Activated CD8-positive, alpha-beta T cell treated with anti-CD3 and anti-CD28 coated beads for 36 hours (primary cell): ENCODE measurements at regions not wholly inside any gene's neighbourhood (a gene's known extent, or its start where the extent isn't known, plus 50 kb on each side); places are given as distances from the start of the nearest gene placed in this dataset.

ENCODE experiments used
- ATAC-seq: fragments of 200-7000 bp; cut with Tn5 transposase; one replicate; pipeline ENCODE4 v1.10.0; 2021; ENCODE audit warnings: mild to moderate bottlenecking, moderate library complexity
- CTCF ChIA-PET: fragments of 350-600 bp; sonication (Branson Sonifier 250); formaldehyde crosslinking; loops from one replicate; lab custom pipeline; 2021; ENCODE audit warnings: antibody characterized with exemption; lab: Charles Lee
- POLR2A ChIA-PET: fragments of 350-600 bp; sonication (Branson Sonifier 250); formaldehyde crosslinking; loops from one replicate; lab custom pipeline; 2021; ENCODE audit warnings: antibody characterized with exemption; lab: Charles Lee
- DNase-seq: peaks from one replicate; pipeline ENCODE4 v3.0.0-alpha.2; 2020
- H3K27ac Mint-ChIP-seq: one replicate; pipeline ENCODE4 v1.8.0; 2021; ENCODE audit warnings: mild to moderate bottlenecking, mixed read lengths
- H3K27me3 Mint-ChIP-seq: one replicate; pipeline ENCODE4 v1.8.0; 2021; ENCODE audit warnings: mixed read lengths
- H3K36me3 Mint-ChIP-seq: one replicate; pipeline ENCODE4 v1.8.0; 2021; ENCODE audit warnings: low read depth, mixed read lengths
- H3K4me1 Mint-ChIP-seq: one replicate; pipeline ENCODE4 v1.8.0; 2021; ENCODE audit warnings: low read depth, mixed read lengths
- H3K4me3 Mint-ChIP-seq: one replicate; pipeline ENCODE4 v1.8.0; 2021; ENCODE audit warnings: mild to moderate bottlenecking, moderate library complexity, mixed read lengths
- H3K9me3 Mint-ChIP-seq: one replicate; pipeline ENCODE4 v1.8.0; 2021; ENCODE audit warnings: mixed read lengths
- CTCF ChIP-seq: fragments of 200-600 bp; IDR thresholded peaks from one replicate; pipeline ENCODE4 v1.8.0; 2022; ENCODE audit warnings: antibody characterized with exemption, mild to moderate bottlenecking
- intact Hi-C: fragments of 100-400 bp; cut with micrococcal nuclease; formaldehyde crosslinking; loops from one replicate; pipeline ENCODE4 v1.10.0; 2022

DNA sequence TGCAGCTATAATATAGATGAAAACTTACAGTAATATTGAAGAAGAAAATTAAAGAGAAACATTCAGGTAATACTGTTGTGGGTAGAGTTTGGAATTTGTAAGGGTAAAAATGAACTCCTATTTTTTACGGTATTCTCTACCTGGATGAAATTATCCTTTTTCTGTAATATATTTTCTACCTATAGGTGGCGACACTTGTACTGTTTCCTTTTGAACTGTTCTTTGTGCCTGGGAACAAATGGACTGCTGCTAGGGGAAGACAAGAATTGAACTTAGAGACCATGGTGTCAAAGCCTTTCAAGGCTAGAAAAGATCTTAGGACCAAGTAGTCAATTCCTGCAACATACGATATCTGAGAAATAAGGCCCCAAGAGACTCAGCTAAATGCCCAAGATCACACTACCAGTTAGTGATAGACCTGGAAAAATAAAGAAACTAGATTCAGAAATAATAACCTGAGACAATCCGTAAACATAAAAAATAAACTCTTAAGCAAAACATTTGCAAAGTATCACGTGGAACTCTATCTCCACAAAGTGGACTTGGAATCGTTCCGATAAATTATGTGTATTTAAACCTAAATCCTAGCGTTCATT lies 383.8 kb downstream of the TFAP2A start:
- DNase-seq = no peak
- Mint-ChIP-seq H3K4me3 (no peak overlapping the region), H3K9me3 (no peaks in the 10 kb centered on the region), H3K4me1 (no peaks in the 10 kb centered on the region), H3K27ac (no peak overlapping the region), H3K27me3 (no peaks in the 10 kb centered on the region), H3K36me3 (no peaks in the 10 kb centered on the region)
- intact Hi-C loops = no loop called here
- CTCF ChIA-PET = interaction anchor here (1.2 to 1.4 kb wide), 3 partner anchors 15 to 26 kb away, joined by 3 read pairs; no protein-coding TSS in a partner anchor
- no peak for ATAC-seq
- TF ChIP-seq CTCF = peak; percentile 70
- POLR2A ChIA-PET = no interaction called here

- no peaks in the 10 kb centered on the region for H3K27me3 Mint-ChIP-seq
- H3K36me3 Mint-ChIP-seq = no peaks in the 10 kb centered on the region
- ATAC-seq (no peak), DNase-seq (no peak)
- no peak overlapping the region for H3K4me3 Mint-ChIP-seq
- H3K27ac Mint-ChIP-seq = no peak overlapping the region
- no peaks in the 10 kb centered on the region for H3K4me1 Mint-ChIP-seq
- intact Hi-C loops = no loop called here
- POLR2A ChIA-PET = no interaction called here
- no peaks in the 10 kb centered on the region for H3K9me3 Mint-ChIP-seq
- TF ChIP-seq CTCF = no peak
- CTCF ChIA-PET = no interaction called here
Observed at GRCh38 chr6:10028222-10028621, 386.7 kb downstream of the TFAP2A start.

DNA sequence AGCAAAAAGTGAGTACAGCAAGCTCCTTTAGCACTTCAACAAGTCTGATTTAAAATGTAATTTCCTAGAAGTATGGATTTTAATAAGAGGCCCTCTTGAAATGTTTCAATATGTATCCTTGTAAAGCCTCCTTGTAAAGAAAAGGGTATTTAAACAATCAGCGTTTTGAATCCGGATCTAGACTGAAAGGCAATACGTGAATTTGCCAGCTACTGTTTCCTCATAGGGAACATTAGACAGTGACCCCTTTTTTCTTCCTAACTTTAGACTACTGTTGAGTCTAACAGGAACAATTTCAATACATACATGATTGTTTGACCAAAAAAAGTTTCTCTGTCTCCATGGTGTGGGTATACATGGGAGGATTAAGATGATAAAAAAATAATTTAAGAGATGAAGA lies 395.0 kb downstream of the TFAP2A start:
- Mint-ChIP-seq H3K36me3 (no peaks in the 10 kb centered on the region), H3K4me3 (no peak overlapping the region), H3K4me1 (no peaks in the 10 kb centered on the region), H3K27me3 (no peaks in the 10 kb centered on the region), H3K27ac (no peak overlapping the region), H3K9me3 (peaks cover 2% of the 10 kb centered on the region)
- ATAC-seq (no peak), DNase-seq (no peak)
- no peak for TF ChIP-seq CTCF
- ChIA-PET CTCF (interaction anchor here (1.5 kb wide), 1 partner anchor 10 kb away, joined by 3 read pairs; no protein-coding TSS in a partner anchor), POLR2A (no interaction called here)
- intact Hi-C loops = no loop called here

DNA sequence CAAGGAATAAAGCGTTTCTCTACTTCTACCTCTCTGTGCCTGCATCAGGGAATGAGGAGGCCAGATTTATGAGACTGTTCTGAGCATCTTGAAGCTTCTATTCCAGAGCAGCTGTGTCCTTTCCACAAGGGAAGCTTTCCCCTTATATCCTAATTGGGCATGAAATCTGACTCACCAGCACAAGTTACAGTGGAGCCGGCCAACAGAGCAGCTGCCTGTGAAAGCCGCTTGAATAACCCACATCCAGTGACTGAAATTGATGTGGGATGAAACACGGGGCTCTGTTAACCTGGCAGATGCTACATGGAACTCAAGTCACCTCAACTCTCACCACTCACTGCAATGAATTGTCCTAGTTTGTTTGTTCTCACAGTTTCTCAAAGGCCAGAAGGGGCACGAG lies 400.3 kb downstream of the TFAP2A start:
- Mint-ChIP-seq H3K4me1 (no peaks in the 10 kb centered on the region), H3K27ac (no peak overlapping the region), H3K4me3 (no peak overlapping the region), H3K9me3 (peaks cover 5% of the 10 kb centered on the region), H3K36me3 (no peaks in the 10 kb centered on the region), H3K27me3 (no peaks in the 10 kb centered on the region)
- ChIA-PET CTCF (no interaction called here), POLR2A (no interaction called here)
- ATAC-seq = no peak
- DNase-seq = no peak
- intact Hi-C loops = no loop called here
- no peak for TF ChIP-seq CTCF

- H3K27me3 Mint-ChIP-seq = no peaks in the 10 kb centered on the region
- H3K27ac Mint-ChIP-seq = no peak overlapping the region
- POLR2A ChIA-PET = no interaction called here
- intact Hi-C loops = no loop called here
- TF ChIP-seq CTCF = no peak
- ATAC-seq (no peak), DNase-seq (no peak)
- H3K4me3 Mint-ChIP-seq = no peak overlapping the region
- CTCF ChIA-PET = no interaction called here
- no peaks in the 10 kb centered on the region for H3K4me1 Mint-ChIP-seq
- H3K36me3 Mint-ChIP-seq = no peaks in the 10 kb centered on the region
- no peaks in the 10 kb centered on the region for H3K9me3 Mint-ChIP-seq
Observed at GRCh38 chr6:10000551-10000950, 414.3 kb downstream of the TFAP2A start.
